ENCODE measurements at regions not wholly inside any gene's neighbourhood (a gene's known extent, or its start where the extent isn't known, plus 50 kb on each side); places are given as distances from the start of the nearest gene placed in this dataset.
"Not testable (repeated sequence)": the region's sequence is repeated elsewhere in the genome, so short reads cannot be mapped to it uniquely, and the experiment has no call there.

- Histone ChIP-seq H3K4me3 (no peak overlapping the region), H3K27ac (peak overlapping the region in 1 of 2 donors; percentile 33), H3K9me3 (no peaks in the 10 kb centered on the region), H3K27me3 (no peaks in the 10 kb centered on the region), H3K36me3 (no peaks in the 10 kb centered on the region), H3K4me1 (no peaks in the 10 kb centered on the region)
- no peak for DNase-seq (ENCODE audit: low spot score)
- no peak for TF ChIP-seq CTCF (IDR thresholded peaks at IDR 0.05)
Observed at GRCh38 chr10:36781570-36781969, 343.8 kb upstream of the ANKRD30A start.

GRCh38 chr10:36780158-36780557 is 345.2 kb upstream of the ANKRD30A start:
- Histone ChIP-seq H3K27ac (no peak overlapping the region), H3K27me3 (no peaks in the 10 kb centered on the region), H3K4me3 (no peak overlapping the region), H3K36me3 (no peaks in the 10 kb centered on the region), H3K4me1 (no peaks in the 10 kb centered on the region), H3K9me3 (no peaks in the 10 kb centered on the region)
- DNase-seq (ENCODE audit: low spot score): no peak
- TF ChIP-seq CTCF (IDR thresholded peaks at IDR 0.05): no peak

GRCh38 chr10:36779238-36779846 is 346.1 kb upstream of the ANKRD30A start:
- H3K9me3 ChIP-seq: no peaks in the 10 kb centered on the region
- peak; percentile 48 to 87 for TF ChIP-seq CTCF (IDR thresholded peaks at IDR 0.05)
- H3K4me1 ChIP-seq: no peaks in the 10 kb centered on the region
- H3K27me3 ChIP-seq: no peaks in the 10 kb centered on the region
- H3K36me3 ChIP-seq: no peaks in the 10 kb centered on the region
- DNase-seq (ENCODE audit: low spot score): no peak
- no peak overlapping the region for H3K4me3 ChIP-seq
- no peak overlapping the region for H3K27ac ChIP-seq

- H3K4me1 ChIP-seq: no peaks in the 10 kb centered on the region
- no peak overlapping the region for H3K27ac ChIP-seq
- no peak for TF ChIP-seq CTCF (IDR thresholded peaks at IDR 0.05)
- no peaks in the 10 kb centered on the region for H3K27me3 ChIP-seq
- H3K9me3 ChIP-seq: no peaks in the 10 kb centered on the region
- H3K4me3 ChIP-seq: no peak overlapping the region
- no peak for DNase-seq (ENCODE audit: low spot score)
- no peaks in the 10 kb centered on the region for H3K36me3 ChIP-seq
Observed at GRCh38 chr10:36778651-36779050, 346.7 kb upstream of the ANKRD30A start.

- Histone ChIP-seq H3K9me3 (no peaks in the 10 kb centered on the region), H3K4me3 (no peak overlapping the region), H3K27ac (no peak overlapping the region), H3K27me3 (no peaks in the 10 kb centered on the region), H3K4me1 (no peaks in the 10 kb centered on the region), H3K36me3 (no peaks in the 10 kb centered on the region)
- TF ChIP-seq CTCF (IDR thresholded peaks at IDR 0.05): no peak
- no peak for DNase-seq (ENCODE audit: low spot score)
Observed at GRCh38 chr10:36773652-36774051, 351.7 kb upstream of the ANKRD30A start.

- no peaks in the 10 kb centered on the region for H3K36me3 ChIP-seq
- no peak for TF ChIP-seq CTCF (IDR thresholded peaks at IDR 0.05)
- no peaks in the 10 kb centered on the region for H3K4me1 ChIP-seq
- H3K27ac ChIP-seq: no peak overlapping the region
- H3K9me3 ChIP-seq: no peaks in the 10 kb centered on the region
- no peak overlapping the region for H3K4me3 ChIP-seq
- DNase-seq (ENCODE audit: low spot score): no peak
- no peaks in the 10 kb centered on the region for H3K27me3 ChIP-seq
Observed at GRCh38 chr10:36771725-36772124, 353.7 kb upstream of the ANKRD30A start.

GRCh38 chr10:36769741-36770140 is 355.7 kb upstream of the ANKRD30A start:
- not testable (repeated sequence) for H3K9me3 ChIP-seq; H3K4me1 ChIP-seq; H3K27ac ChIP-seq; H3K4me3 ChIP-seq; DNase-seq (ENCODE audit: low spot score); H3K27me3 ChIP-seq; H3K36me3 ChIP-seq

Measured in right atrium auricular region (tissue), 2 donors.